CD4-positive, alpha-beta T cell treated with Interleukin-15 for 4 hours (primary cell): ENCODE measurements at regions not wholly inside any gene's neighbourhood (a gene's known extent, or its start where the extent isn't known, plus 50 kb on each side); places are given as distances from the start of the nearest gene placed in this dataset.
"Not testable (repeated sequence)": the region's sequence is repeated elsewhere in the genome, so short reads cannot be mapped to it uniquely, and the experiment has no call there.

Experiments used
- DNase-seq: peaks from one replicate; pipeline ENCODE4 v3.0.0-alpha.2; 2020; ENCODE audit warnings: low spot score

GRCh38 chr7:113783403-113783802 is 135.4 kb downstream of the PPP1R3A start:
- DNase-seq, result no peak

DNA sequence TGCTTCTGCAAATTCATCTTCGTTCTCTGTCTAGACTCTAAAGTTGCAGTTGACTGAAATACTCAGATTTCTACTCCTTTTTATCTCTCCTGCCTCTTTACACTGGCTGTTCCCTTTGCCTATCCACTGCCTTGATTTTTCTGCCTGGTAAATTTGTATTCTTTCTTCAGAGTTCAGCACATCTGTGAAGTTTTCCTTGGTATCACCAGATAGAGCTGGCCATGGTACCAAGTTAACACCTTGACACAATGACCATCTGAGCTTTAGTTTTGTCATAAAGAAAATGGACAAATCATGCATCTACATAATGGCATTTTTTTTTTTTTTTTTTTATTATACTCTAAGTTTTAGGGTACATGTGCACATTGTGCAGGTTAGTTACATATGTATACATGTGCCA is 143.0 kb downstream of the PPP1R3A start:
- no peak for DNase-seq

- DNase-seq, result no peak
Measured at GRCh38 chr7:113775401-113775800, 143.4 kb downstream of the PPP1R3A start.

- DNase-seq, result no peak
Measured at GRCh38 chr7:113774182-113774807, 144.5 kb downstream of the PPP1R3A start.

DNA sequence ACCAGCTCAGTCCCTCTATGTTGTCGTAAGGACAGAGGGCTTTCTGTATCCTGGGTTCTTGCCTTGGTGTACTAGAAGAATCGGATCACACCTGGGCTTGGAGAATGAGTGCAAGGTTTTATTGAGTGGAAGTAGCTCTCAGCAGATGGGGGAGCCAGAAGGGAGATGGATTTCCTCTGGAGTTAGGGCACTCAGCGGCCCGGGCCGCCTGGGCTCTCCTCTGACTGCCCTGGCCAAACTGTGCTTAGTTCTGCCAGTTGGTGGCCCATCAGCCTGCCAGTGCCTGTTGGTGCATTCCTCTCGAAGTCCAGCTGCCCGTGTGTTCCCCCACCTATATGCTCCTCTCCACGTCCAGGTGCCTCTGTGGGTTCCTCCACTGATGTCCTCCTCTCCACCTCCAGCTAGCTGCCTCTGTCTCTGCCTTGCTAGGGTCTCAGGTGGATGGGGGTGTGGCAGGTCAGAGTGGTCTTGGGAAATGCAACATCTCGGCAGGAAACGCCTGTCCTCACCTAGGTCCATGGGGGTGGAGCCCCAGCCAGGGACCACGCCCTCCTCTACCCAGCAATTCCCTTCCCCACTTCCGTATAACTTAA is 148.6 kb downstream of the PPP1R3A start:
- DNase-seq, result no peak

DNA sequence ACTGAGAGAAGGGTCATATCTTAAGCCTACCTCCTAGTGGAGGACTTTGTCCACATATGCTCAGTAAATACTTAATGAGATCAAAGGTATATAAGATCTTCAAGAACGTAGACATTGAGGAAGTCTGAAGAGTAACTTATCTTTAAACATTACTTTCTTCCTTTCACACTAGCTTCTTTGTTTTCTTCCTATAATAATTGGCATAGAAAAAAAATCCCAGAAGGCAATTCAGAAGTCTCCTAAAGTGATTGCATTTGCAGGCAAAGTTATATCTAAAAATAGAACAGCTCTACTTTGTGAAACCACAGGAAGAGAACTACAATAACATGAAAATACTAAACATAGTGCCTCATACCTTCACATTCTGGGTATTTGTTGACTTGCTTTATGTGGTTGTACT is 150.4 kb downstream of the PPP1R3A start:
- no peak for DNase-seq

DNA sequence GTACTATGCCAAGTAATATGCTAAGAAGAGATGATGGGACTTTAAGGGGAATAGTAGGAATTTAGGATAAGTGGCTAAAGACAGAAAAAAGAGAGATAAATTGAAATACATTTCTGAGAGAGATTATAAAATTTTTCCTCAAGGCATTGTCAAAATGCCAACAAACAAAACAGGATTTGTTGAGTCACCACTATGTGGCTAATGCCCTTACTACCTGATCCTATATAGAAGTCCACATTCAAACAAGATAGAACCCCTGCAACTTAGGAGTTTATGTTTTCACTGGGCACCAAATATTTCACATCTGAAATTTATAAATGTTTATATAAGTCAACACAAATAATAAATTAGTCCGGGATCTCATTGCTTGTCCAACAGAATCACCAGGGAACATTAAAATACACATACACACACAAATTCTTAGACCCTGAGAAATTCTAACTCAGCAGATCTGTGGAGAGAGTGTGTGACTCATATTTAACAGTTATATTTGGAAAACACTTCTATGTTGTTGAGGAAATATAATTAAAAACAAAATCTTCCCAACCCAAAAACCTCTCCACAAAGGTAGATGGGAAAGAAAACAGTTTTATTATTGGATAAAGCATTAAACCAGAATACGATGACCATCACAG is 154.3 kb downstream of the PPP1R3A start:
- DNase-seq, result no peak

DNA sequence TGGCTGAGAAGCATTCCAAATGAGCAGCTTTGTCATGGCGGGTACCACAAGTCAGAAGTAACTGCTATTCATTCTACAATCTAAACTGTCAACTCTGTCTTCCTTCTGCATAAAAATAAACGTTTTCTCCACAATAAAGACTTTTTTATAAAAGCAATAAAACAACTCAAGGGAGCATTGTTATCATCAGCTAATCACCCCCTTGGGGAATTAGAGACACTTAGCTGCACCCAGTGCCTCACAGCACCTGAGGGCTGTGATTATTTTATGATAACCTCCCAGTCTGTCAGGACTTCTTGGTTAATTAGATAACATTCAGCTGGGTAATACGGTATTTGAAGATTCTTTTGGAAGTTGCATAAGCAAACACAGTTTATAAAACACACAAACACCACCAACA is 155.6 kb downstream of the PPP1R3A start:
- DNase-seq, result no peak

DNA sequence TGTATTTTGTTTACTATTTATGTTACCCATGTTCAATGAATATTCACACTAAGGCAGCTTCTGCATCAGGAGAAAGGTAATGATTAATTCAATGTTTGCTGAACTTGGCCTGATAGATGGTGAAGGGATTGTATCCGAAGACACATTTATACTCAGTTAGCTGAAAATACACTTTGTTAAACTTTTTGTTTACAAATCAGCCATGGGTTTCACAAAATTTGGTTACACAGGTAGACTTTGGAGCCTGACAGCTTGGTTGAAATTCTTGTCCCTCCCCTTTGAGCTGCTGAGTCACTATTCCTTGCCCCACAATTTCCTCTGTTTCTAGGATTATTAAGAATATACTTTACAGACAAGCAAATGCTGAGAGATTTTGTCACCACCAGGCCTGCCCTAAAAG is 162.6 kb downstream of the PPP1R3A start:
- DNase-seq, result no peak

- no peak for DNase-seq
Measured at GRCh38 chr7:113752689-113753088, 166.1 kb downstream of the PPP1R3A start.

DNA sequence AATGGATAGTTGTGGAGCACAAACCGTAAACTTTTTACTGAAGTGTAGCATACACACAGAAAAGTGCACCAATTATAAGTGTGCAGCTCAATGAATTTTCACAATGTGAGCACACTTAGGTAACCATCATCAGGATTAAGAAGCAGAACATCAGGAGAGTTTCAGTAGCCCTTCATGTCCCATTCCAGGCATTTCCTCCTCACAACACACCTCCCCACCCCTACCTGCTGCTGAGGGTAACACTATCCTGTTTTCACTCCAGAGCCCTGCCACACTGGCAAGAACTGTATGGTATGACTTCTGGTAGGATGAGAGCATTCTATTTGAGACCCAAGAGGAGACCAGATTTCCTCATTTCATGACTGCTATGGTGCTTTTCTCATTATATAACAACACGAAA is 166.5 kb downstream of the PPP1R3A start:
- no peak for DNase-seq

- DNase-seq, result no peak
Measured at GRCh38 chr7:113751547-113751946, 167.3 kb downstream of the PPP1R3A start.

- DNase-seq, result not testable (repeated sequence)
Measured at GRCh38 chr7:113748385-113748784, 170.4 kb downstream of the PPP1R3A start.

GRCh38 chr7:113742946-113743431 is 175.8 kb downstream of the PPP1R3A start:
- not testable (repeated sequence) for DNase-seq

DNA sequence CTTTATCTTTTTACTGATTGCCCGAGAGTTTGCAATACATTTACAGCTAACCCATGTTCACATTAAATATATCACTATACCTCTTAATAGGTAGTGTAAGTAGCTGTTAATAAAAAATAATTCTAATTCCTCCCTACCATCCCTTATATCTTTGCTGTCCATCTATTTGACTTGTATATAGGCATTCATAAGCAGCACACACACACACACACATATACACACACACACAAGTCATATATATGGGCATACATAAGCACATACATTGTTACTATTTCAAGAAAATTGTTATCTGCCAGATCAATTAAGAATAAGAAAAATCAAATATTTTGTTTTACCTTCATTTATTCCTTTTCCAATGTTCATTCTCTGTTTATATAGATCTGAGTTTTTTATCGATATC is 176.4 kb downstream of the PPP1R3A start:
- DNase-seq, result no peak

DNA sequence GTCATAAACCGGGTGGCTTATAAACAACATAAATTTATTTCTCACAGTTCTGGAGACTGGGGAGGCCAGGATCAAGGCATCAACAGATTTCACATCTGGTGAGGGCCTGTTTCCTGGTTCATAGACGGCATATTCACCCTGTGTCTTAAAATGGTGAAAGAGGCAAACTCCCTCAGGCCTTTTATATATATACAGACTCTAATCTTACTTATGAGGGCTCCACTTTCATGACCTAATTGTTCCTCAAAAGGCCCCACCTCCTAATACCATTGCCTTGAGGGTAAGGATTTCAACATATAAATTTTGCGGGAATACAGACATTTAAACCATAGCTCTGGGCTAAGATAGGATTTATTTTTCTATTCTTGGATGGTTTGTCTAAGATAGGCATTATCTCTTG is 187.2 kb downstream of the PPP1R3A start:
- no peak for DNase-seq

- no peak for DNase-seq
Measured at GRCh38 chr7:113730309-113730955, 188.4 kb downstream of the PPP1R3A start.

DNA sequence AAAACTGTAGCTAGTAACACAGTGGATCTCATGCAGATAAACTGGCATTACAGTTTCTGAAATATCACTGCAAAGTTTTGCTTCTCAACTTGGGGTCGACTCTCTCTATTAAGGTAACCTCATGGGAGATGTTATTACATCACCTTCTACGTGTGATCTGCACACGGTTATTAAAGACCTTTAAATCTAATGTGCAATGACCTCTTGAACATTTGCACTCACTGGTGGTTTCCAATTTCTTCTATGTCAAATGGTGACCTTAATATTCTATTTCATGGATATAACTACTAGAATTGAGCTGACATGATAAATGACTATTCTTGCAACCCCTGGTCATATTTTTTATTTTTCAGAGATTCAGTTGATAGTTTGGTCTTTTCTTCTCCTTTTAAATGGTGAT is 191.3 kb downstream of the PPP1R3A start:
- no peak for DNase-seq

GRCh38 chr7:113722006-113722405 is 196.8 kb downstream of the PPP1R3A start:
- no peak for DNase-seq

DNA sequence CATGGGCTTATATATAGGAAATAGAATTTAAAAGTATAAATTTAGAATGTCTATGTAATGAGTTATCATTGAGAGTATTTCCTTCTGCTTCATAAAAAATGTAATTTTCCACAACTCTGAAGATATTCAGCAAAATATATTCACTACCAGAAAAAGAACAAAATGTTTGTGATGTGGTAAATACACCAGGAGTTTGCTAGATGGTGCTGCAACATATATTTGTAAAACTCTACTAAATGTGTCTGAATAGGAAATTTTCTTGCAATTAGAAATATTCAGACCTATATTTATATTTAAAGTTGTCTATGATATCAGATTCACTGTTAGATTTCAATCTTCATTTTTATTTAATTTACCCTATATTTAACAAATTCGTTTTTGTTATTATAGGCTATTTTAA is 201.1 kb downstream of the PPP1R3A start:
- no peak for DNase-seq

GRCh38 chr7:113715981-113716856 is 202.6 kb downstream of the PPP1R3A start:
- no peak for DNase-seq

DNA sequence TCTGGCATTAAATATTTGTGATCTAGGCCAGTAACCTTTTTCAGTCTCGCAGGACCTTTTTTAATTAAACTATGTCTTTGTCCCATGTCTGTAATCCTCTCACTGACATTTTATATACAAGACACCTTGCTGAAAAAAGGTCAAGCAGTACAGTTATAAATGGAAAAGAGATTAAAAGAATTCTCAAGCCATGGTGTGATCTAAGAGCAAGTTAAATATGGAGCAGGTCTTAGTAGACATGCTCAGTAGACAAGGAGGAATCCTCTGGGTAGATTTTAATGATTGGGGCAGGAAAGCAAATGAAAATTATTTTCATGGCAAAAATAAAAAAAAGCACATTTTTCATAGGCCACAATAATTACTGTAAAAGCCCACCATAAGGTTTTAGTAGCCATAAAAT is 203.5 kb downstream of the PPP1R3A start:
- DNase-seq, result no peak
